A549 (cell line): ENCODE measurements at regions not wholly inside any gene's neighbourhood (a gene's known extent, or its start where the extent isn't known, plus 50 kb on each side); places are given as distances from the start of the nearest gene placed in this dataset.

Source experiments
- CTCF ChIP-seq: fragments of >200 bp; sonication (Bioruptor Twin); formaldehyde crosslinking; IDR thresholded peaks from 3 replicates; pipeline ENCODE4 v1.5.1; 2016
- ZFP36 ChIP-seq: fragments of 450-650 bp; IDR thresholded peaks from 2 replicates; pipeline ENCODE4 v1.6.1; 2014; ENCODE audit warnings: borderline replicate concordance; ENCODE audit not compliant: partially characterized antibody

- TF ChIP-seq CTCF: no peak
- no peak for TF ChIP-seq ZFP36
These were observed 152.9 kb downstream of the FCRL5 start for GRCh38 chr1:157399343-157399983.
